ENCODE measurements at regions not wholly inside any gene's neighbourhood (a gene's known extent, or its start where the extent isn't known, plus 50 kb on each side); places are given as distances from the start of the nearest gene placed in this dataset.

- no peak overlapping the region; a peak in 1 of 7 replicates for H3K27ac Mint-ChIP-seq
- no peaks in the 10 kb centered on the region for H3K9me3 Mint-ChIP-seq
Observed at GRCh38 chr4:116870686-116871085, 214.7 kb downstream of the TRAM1L1 start.

More at GRCh38 chr4:116870686-116871085, 214.7 kb downstream of the TRAM1L1 start:
- Histone ChIP-seq H3K4ac (ENCODE audit: low read depth, low read length) (no peak overlapping the region), H3K23me2 (ENCODE audit: insufficient read length, low read depth, low read length, poor library complexity, severe bottlenecking) (no peaks in the 10 kb centered on the region), H3K79me1 (ENCODE audit: insufficient read depth, low read depth, low read length, poor library complexity, severe bottlenecking) (no peaks in the 10 kb centered on the region), H3K4me2 (ENCODE audit: insufficient read depth, insufficient read length, low read length) (no peak overlapping the region), H3K23ac (ENCODE audit: insufficient read length, low read depth, low read length) (no peak overlapping the region), H3T11ph (ENCODE audit: low read length) (no peak overlapping the region), H2AFZ (ENCODE audit: low read length) (no peak overlapping the region), H4K8ac (replicated peaks; ENCODE audit: insufficient read length, low read depth, low read length) (no peak overlapping the region), H3K4me1 (ENCODE audit: insufficient read depth, low read length) (no peaks in the 10 kb centered on the region), H4K91ac (ENCODE audit: insufficient read length, low read depth, low read length) (no peak overlapping the region), H3K14ac (ENCODE audit: insufficient read depth, low read length) (no peak overlapping the region), H2BK5ac (ENCODE audit: insufficient read length, low read length) (no peak overlapping the region), H4K5ac (ENCODE audit: insufficient read length, low read depth, low read length) (no peak overlapping the region), H3K79me2 (ENCODE audit: insufficient read depth, low read length) (no peaks in the 10 kb centered on the region), H3K27ac (ENCODE audit: insufficient read length, low read depth, low read length) (no peak overlapping the region), H3K18ac (ENCODE audit: insufficient read length, low read depth, low read length) (no peak overlapping the region), H2BK120ac (ENCODE audit: low read depth, low read length, poor library complexity, severe bottlenecking) (no peak overlapping the region), H3K56ac (ENCODE audit: insufficient read length, low read depth, low read length) (no peak overlapping the region), H4K20me1 (ENCODE audit: control insufficient read depth, insufficient read depth, insufficient read length) (no peaks in the 10 kb centered on the region), H2BK12ac (ENCODE audit: insufficient read length, low read depth, low read length) (no peak overlapping the region), H3K9me3 (ENCODE audit: control insufficient read depth, low read depth, low read length) (no peaks in the 10 kb centered on the region), H2BK20ac (ENCODE audit: low read depth, low read length, poor library complexity, severe bottlenecking) (no peak overlapping the region), H3K9ac (ENCODE audit: extremely low read depth, insufficient read length, low read length) (no peak overlapping the region), H3K27me3 (ENCODE audit: insufficient read depth, low read length) (no peaks in the 10 kb centered on the region), H2AK5ac (ENCODE audit: insufficient read length, low read length) (no peak overlapping the region), H2BK15ac (ENCODE audit: low read depth, low read length) (no peak overlapping the region)
- H3K27me3 Mint-ChIP-seq (ENCODE audit: low read depth) = no peaks in the 10 kb centered on the region
- no peak overlapping the region for H3K4me3 Mint-ChIP-seq
- no peaks in the 10 kb centered on the region for H3K4me1 Mint-ChIP-seq
- H3K36me3 Mint-ChIP-seq (ENCODE audit: insufficient read depth in 1 of 3, low read depth in 3 of 3) = no peaks in the 10 kb centered on the region
- DNase-seq = peak; percentile 28
- no CpG with 5 or more reads among the region's 3 CpGs for WGBS (ENCODE audit: extremely low coverage, insufficient read length, low lambda C conversion rate)
- TF ChIP-seq CTCF (conservative IDR thresholded peaks at IDR 0.05) = no peak
